GM12873 (cell line): ENCODE measurements at regions not wholly inside any gene's neighbourhood (a gene's known extent, or its start where the extent isn't known, plus 50 kb on each side); places are given as distances from the start of the nearest gene placed in this dataset.

ENCODE experiments used
- CTCF ChIP-seq: IDR thresholded peaks from 2 replicates; pipeline ENCODE4 v1.5.1; 2012; ENCODE audit warnings: low read depth, mild to moderate bottlenecking, moderate library complexity, low read length, control low read depth; ENCODE audit not compliant: insufficient read depth; ENCODE audit errors: missing control alignments

GRCh38 chr15:31483053-31483985 is 156.7 kb downstream of the KLF13 start:
- TF ChIP-seq CTCF, result no peak

- no peak for TF ChIP-seq CTCF
These were observed 157.6 kb downstream of the KLF13 start for GRCh38 chr15:31483986-31484951.

- TF ChIP-seq CTCF, result no peak
These were observed 158.4 kb downstream of the KLF13 start for GRCh38 chr15:31484986-31485385.

- no peak for TF ChIP-seq CTCF
These were observed 158.8 kb downstream of the KLF13 start for GRCh38 chr15:31485431-31485830.

- no peak for TF ChIP-seq CTCF
These were observed 159.4 kb downstream of the KLF13 start for GRCh38 chr15:31485911-31486461.

- TF ChIP-seq CTCF, result no peak
These were observed 159.9 kb downstream of the KLF13 start for GRCh38 chr15:31486506-31486905.
